ENCODE measurements at regions not wholly inside any gene's neighbourhood (a gene's known extent, or its start where the extent isn't known, plus 50 kb on each side); places are given as distances from the start of the nearest gene placed in this dataset.
"Not testable (repeated sequence)": the region's sequence is repeated elsewhere in the genome, so short reads cannot be mapped to it uniquely, and the experiment has no call there.

DNA sequence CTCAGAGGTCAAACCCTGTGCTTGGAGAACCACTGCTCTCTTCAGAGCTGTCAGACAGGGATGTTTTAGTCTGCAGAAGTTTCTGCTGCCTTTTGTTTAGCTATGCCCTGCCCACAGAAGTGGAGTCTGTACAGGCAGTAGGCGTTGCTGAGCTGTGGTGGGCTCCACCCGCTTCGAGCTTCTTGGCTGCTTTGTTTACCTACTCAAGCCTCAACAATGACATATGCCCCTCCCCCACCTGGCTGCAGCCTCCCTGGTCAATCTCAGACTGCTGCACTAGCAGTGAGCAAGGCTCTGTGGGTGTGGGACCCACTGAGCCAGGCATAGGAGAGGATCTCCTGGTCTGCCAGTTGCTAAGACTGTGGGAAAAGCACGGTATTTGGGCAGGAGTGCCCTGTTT is 756.6 kb downstream of the EDEM1 start:
- TF ChIP-seq POLR2AphosphoS5 (IDR thresholded peaks at IDR 0.05; ENCODE audit: insufficient read depth, low read depth, low read length); MYC (IDR thresholded peaks at IDR 0.05; ENCODE audit: low read depth, low read length); POLR2A (IDR thresholded peaks at IDR 0.05; ENCODE audit: low read depth, low read length); FOS (IDR thresholded peaks at IDR 0.05; ENCODE audit: borderline replicate concordance, insufficient read depth, low read length): not testable (repeated sequence)
- TF ChIP-seq, protein P1, sequence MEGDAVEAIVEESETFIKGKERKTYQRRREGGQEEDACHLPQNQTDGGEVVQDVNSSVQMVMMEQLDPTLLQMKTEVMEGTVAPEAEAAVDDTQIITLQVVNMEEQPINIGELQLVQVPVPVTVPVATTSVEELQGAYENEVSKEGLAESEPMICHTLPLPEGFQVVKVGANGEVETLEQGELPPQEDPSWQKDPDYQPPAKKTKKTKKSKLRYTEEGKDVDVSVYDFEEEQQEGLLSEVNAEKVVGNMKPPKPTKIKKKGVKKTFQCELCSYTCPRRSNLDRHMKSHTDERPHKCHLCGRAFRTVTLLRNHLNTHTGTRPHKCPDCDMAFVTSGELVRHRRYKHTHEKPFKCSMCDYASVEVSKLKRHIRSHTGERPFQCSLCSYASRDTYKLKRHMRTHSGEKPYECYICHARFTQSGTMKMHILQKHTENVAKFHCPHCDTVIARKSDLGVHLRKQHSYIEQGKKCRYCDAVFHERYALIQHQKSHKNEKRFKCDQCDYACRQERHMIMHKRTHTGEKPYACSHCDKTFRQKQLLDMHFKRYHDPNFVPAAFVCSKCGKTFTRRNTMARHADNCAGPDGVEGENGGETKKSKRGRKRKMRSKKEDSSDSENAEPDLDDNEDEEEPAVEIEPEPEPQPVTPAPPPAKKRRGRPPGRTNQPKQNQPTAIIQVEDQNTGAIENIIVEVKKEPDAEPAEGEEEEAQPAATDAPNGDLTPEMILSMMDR (IDR thresholded peaks at IDR 0.05; ENCODE audit: extremely low read depth in 1 of 2, insufficient read depth in 1 of 2, low read depth in 1 of 2, low read length in 2 of 2) = not testable (repeated sequence)

All from endothelial cell of umbilical vein (primary cell).